ENCODE measurements at regions not wholly inside any gene's neighbourhood (a gene's known extent, or its start where the extent isn't known, plus 50 kb on each side); places are given as distances from the start of the nearest gene placed in this dataset.
A peak's percentile ranks its signal among the peaks of the same experiment; 100 is the strongest.

DNA sequence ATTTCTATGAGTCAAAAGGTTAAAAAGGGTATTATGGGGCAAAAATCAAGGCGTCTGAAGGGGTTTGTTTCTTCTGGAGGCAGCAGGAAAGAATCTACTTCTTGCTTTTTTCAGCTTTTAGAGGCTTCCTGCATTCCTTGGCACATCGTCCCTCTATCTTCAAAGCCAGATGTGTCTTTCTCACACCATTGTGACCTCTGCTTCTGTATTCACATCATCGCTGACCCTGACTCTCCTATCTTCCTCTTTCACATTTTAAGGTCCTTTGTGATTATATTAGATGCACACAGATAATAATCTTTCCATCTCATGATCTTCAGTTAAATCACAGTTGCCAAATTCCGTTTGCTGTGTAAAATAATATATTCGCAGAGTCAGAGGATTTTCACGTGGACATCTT lies 112.7 kb downstream of the PPP4R3C start:
- Histone ChIP-seq H3K9me3 (ENCODE audit: low read length) (no peaks in the 10 kb centered on the region), H3K27me3 (ENCODE audit: insufficient read depth, low read length) (no peaks in the 10 kb centered on the region), H3K36me3 (ENCODE audit: insufficient read depth, low read length) (no peaks in the 10 kb centered on the region), H3K79me2 (ENCODE audit: insufficient read depth, low read length) (no peaks in the 10 kb centered on the region), H3K4me2 (ENCODE audit: low read length) (no peak overlapping the region), H2AFZ (ENCODE audit: low read length) (no peak overlapping the region), H4K20me1 (ENCODE audit: insufficient read depth, low read length) (no peaks in the 10 kb centered on the region), H3K4me1 (ENCODE audit: insufficient read depth, low read length, severe bottlenecking) (no peaks in the 10 kb centered on the region), H3K27ac (ENCODE audit: low read depth, low read length, poor library complexity, severe bottlenecking) (no peak overlapping the region), H3K9ac (ENCODE audit: low read length) (no peak overlapping the region), H3F3A (ENCODE audit: insufficient read depth, low read length) (no peaks in the 10 kb centered on the region), H3K9me2 (ENCODE audit: low read depth, low read length) (no peaks in the 10 kb centered on the region), H3K4me3 (ENCODE audit: low read depth, low read length, poor library complexity, severe bottlenecking) (no peak overlapping the region)
- TF ChIP-seq EZH2 (IDR thresholded peaks at IDR 0.05; ENCODE audit: borderline replicate concordance, low read length) = no peak
- TF ChIP-seq, protein P1, sequence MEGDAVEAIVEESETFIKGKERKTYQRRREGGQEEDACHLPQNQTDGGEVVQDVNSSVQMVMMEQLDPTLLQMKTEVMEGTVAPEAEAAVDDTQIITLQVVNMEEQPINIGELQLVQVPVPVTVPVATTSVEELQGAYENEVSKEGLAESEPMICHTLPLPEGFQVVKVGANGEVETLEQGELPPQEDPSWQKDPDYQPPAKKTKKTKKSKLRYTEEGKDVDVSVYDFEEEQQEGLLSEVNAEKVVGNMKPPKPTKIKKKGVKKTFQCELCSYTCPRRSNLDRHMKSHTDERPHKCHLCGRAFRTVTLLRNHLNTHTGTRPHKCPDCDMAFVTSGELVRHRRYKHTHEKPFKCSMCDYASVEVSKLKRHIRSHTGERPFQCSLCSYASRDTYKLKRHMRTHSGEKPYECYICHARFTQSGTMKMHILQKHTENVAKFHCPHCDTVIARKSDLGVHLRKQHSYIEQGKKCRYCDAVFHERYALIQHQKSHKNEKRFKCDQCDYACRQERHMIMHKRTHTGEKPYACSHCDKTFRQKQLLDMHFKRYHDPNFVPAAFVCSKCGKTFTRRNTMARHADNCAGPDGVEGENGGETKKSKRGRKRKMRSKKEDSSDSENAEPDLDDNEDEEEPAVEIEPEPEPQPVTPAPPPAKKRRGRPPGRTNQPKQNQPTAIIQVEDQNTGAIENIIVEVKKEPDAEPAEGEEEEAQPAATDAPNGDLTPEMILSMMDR (IDR thresholded peaks at IDR 0.05; ENCODE audit: low read length) = no peak

DNA sequence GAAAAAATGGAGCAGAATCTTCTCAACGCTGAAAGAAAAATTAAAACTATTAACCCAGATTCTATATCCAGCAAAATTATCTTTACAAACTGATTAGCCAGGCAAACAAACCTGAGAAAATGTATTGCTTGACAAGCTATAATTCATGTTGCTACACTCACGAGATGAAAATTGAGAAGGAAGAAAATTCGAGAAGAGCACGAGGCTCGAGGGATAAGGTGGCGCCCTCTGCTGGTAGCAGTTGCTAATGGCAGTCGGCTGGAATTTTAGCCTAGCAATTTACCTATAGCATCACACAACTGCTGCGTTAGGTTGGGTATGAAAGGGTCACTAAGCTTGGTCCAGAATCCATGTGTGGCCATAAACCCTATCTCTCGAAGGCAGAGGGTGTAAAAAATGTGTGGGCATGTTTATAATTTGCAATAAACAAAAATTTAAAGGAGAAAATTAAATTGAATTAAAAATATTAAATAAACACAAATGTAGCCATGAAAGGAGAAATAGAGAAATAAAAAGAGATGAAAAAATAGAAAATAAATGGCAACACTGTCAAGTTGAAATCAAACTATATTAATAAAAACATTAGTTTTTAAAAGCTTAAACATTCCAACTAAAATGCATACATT lies 126.6 kb downstream of the PPP4R3C start:
- no peaks in the 10 kb centered on the region for H3K4me1 ChIP-seq (ENCODE audit: insufficient read depth, low read length, severe bottlenecking)
- TF ChIP-seq, protein P1 (IDR thresholded peaks at IDR 0.05; ENCODE audit: low read length) = peak; percentile 63
- TF ChIP-seq EZH2 (IDR thresholded peaks at IDR 0.05; ENCODE audit: borderline replicate concordance, low read length) = no peak
- no peak overlapping the region for H2AFZ ChIP-seq (ENCODE audit: low read length)
- no peak overlapping the region for H3K9ac ChIP-seq (ENCODE audit: low read length)
- no peaks in the 10 kb centered on the region for H3K9me3 ChIP-seq (ENCODE audit: low read length)
- H3K27ac ChIP-seq (ENCODE audit: low read depth, low read length, poor library complexity, severe bottlenecking) = no peak overlapping the region
- no peaks in the 10 kb centered on the region for H3F3A ChIP-seq (ENCODE audit: insufficient read depth, low read length)
- H3K4me3 ChIP-seq (ENCODE audit: low read depth, low read length, poor library complexity, severe bottlenecking) = no peak overlapping the region
- H3K36me3 ChIP-seq (ENCODE audit: insufficient read depth, low read length) = no peaks in the 10 kb centered on the region
- H4K20me1 ChIP-seq (ENCODE audit: insufficient read depth, low read length) = no peaks in the 10 kb centered on the region
- no peaks in the 10 kb centered on the region for H3K27me3 ChIP-seq (ENCODE audit: insufficient read depth, low read length)
- no peaks in the 10 kb centered on the region for H3K79me2 ChIP-seq (ENCODE audit: insufficient read depth, low read length)
- no peak overlapping the region for H3K4me2 ChIP-seq (ENCODE audit: low read length)
- no peaks in the 10 kb centered on the region for H3K9me2 ChIP-seq (ENCODE audit: low read depth, low read length)

DNA sequence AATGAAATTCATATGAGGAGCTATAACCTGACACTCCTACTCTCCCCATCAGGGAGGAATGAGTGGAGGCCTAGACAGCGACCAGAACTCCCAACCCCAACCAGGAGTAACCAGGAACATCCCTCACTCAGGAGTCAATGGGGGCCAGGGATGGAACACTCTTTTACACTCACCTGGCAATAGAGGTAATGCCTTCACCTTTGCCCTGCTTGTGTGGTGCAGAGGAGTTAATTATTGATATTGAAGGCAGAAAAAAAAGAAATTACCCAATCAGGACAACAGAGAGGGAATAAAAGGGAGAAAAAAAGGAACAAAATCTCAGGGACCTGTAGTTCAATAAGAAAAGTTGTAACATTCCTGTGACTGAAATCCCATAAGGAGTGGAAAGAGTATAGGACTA lies 141.5 kb downstream of the PPP4R3C start:
- Histone ChIP-seq H3K9me3 (ENCODE audit: low read length) (no peaks in the 10 kb centered on the region), H3K36me3 (ENCODE audit: insufficient read depth, low read length) (no peaks in the 10 kb centered on the region), H3K27me3 (ENCODE audit: insufficient read depth, low read length) (no peaks in the 10 kb centered on the region), H3K4me3 (ENCODE audit: low read depth, low read length, poor library complexity, severe bottlenecking) (no peak overlapping the region), H3F3A (ENCODE audit: insufficient read depth, low read length) (no peaks in the 10 kb centered on the region), H2AFZ (ENCODE audit: low read length) (no peak overlapping the region), H3K9me2 (ENCODE audit: low read depth, low read length) (no peaks in the 10 kb centered on the region), H3K9ac (ENCODE audit: low read length) (no peak overlapping the region), H3K79me2 (ENCODE audit: insufficient read depth, low read length) (no peaks in the 10 kb centered on the region), H4K20me1 (ENCODE audit: insufficient read depth, low read length) (no peaks in the 10 kb centered on the region), H3K27ac (ENCODE audit: low read depth, low read length, poor library complexity, severe bottlenecking) (no peak overlapping the region), H3K4me1 (ENCODE audit: insufficient read depth, low read length, severe bottlenecking) (no peaks in the 10 kb centered on the region), H3K4me2 (ENCODE audit: low read length) (no peak overlapping the region)
- TF ChIP-seq EZH2 (IDR thresholded peaks at IDR 0.05; ENCODE audit: borderline replicate concordance, low read length) = no peak
- TF ChIP-seq, protein P1 (IDR thresholded peaks at IDR 0.05; ENCODE audit: low read length) = no peak

All from OCI-LY1 (cell line).